ENCODE measurements at regions not wholly inside any gene's neighbourhood (a gene's known extent, or its start where the extent isn't known, plus 50 kb on each side); places are given as distances from the start of the nearest gene placed in this dataset.
"Not testable (repeated sequence)": the region's sequence is repeated elsewhere in the genome, so short reads cannot be mapped to it uniquely, and the experiment has no call there.

GRCh38 chr1:104028416-104029035 is 278.8 kb downstream of the AMY1C start:
- no peak for DNase-seq

- no peak for DNase-seq
Measured at GRCh38 chr1:104029456-104029970, 279.8 kb downstream of the AMY1C start.

GRCh38 chr1:104056786-104057185 is 307.1 kb downstream of the AMY1C start:
- DNase-seq: no peak

- DNase-seq: not testable (repeated sequence)
Measured at GRCh38 chr1:104057219-104057898, 307.7 kb downstream of the AMY1C start.

GRCh38 chr1:104061637-104062036 is 311.9 kb downstream of the AMY1C start:
- not testable (repeated sequence) for DNase-seq

- peak in 1 of 2 experiments; percentile 11 for DNase-seq
Measured at GRCh38 chr1:104064399-104064798, 314.7 kb downstream of the AMY1C start.

GRCh38 chr1:104072915-104073371 is 323.2 kb downstream of the AMY1C start:
- no peak for DNase-seq

GRCh38 chr1:104073463-104073902 is 323.8 kb downstream of the AMY1C start:
- no peak for DNase-seq

GRCh38 chr1:104082221-104082620 is 332.5 kb downstream of the AMY1C start:
- DNase-seq: no peak

GRCh38 chr1:104084380-104084779 is 334.7 kb downstream of the AMY1C start:
- no peak for DNase-seq

GRCh38 chr1:104092698-104093097 is 343.0 kb downstream of the AMY1C start:
- no peak for DNase-seq

GRCh38 chr1:104098837-104099236 is 349.1 kb downstream of the AMY1C start:
- no peak for DNase-seq

GRCh38 chr1:104100115-104100514 is 350.4 kb downstream of the AMY1C start:
- DNase-seq: no peak

GRCh38 chr1:104105465-104105864 is 355.8 kb downstream of the AMY1C start:
- DNase-seq: no peak

GRCh38 chr1:104120525-104120924 is 370.8 kb downstream of the AMY1C start:
- peak in 1 of 2 experiments; percentile 6 for DNase-seq

GRCh38 chr1:104121271-104121670 is 371.6 kb downstream of the AMY1C start:
- no peak for DNase-seq

- DNase-seq: no peak
Measured at GRCh38 chr1:104125266-104125665, 375.6 kb downstream of the AMY1C start.

- no peak for DNase-seq
Measured at GRCh38 chr1:104125970-104126369, 376.3 kb downstream of the AMY1C start.

- DNase-seq: peak in 1 of 2 experiments; percentile 26
Measured at GRCh38 chr1:104132382-104132973, 382.8 kb downstream of the AMY1C start.

- not testable (repeated sequence) for DNase-seq
Measured at GRCh38 chr1:104135036-104135435, 385.3 kb downstream of the AMY1C start.

- no peak for DNase-seq
Measured at GRCh38 chr1:104136621-104137020, 386.9 kb downstream of the AMY1C start.

- no peak for DNase-seq
Measured at GRCh38 chr1:104156738-104157137, 407.0 kb downstream of the AMY1C start.

GRCh38 chr1:104163912-104164476 is 414.3 kb downstream of the AMY1C start:
- DNase-seq: no peak

Data from SW 1271 (cell line).